ENCODE measurements at regions not wholly inside any gene's neighbourhood (a gene's known extent, or its start where the extent isn't known, plus 50 kb on each side); places are given as distances from the start of the nearest gene placed in this dataset.

- TF ChIP-seq, protein P1, sequence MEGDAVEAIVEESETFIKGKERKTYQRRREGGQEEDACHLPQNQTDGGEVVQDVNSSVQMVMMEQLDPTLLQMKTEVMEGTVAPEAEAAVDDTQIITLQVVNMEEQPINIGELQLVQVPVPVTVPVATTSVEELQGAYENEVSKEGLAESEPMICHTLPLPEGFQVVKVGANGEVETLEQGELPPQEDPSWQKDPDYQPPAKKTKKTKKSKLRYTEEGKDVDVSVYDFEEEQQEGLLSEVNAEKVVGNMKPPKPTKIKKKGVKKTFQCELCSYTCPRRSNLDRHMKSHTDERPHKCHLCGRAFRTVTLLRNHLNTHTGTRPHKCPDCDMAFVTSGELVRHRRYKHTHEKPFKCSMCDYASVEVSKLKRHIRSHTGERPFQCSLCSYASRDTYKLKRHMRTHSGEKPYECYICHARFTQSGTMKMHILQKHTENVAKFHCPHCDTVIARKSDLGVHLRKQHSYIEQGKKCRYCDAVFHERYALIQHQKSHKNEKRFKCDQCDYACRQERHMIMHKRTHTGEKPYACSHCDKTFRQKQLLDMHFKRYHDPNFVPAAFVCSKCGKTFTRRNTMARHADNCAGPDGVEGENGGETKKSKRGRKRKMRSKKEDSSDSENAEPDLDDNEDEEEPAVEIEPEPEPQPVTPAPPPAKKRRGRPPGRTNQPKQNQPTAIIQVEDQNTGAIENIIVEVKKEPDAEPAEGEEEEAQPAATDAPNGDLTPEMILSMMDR (conservative IDR thresholded peaks at IDR 0.05) = no peak
- Histone ChIP-seq H4K91ac (ENCODE audit: insufficient read length, low read depth, low read length) (no peak overlapping the region), H3K79me2 (ENCODE audit: insufficient read depth, low read length) (no peaks in the 10 kb centered on the region), H3K23me2 (ENCODE audit: insufficient read length, low read depth, low read length, poor library complexity, severe bottlenecking) (no peaks in the 10 kb centered on the region), H3K4me2 (ENCODE audit: insufficient read depth, insufficient read length, low read length) (no peak overlapping the region), H2BK15ac (ENCODE audit: low read depth, low read length) (no peak overlapping the region), H3K9ac (ENCODE audit: extremely low read depth, insufficient read length, low read length) (no peak overlapping the region), H3K14ac (ENCODE audit: insufficient read depth, low read length) (no peak overlapping the region), H4K20me1 (ENCODE audit: control insufficient read depth, insufficient read depth, insufficient read length) (no peaks in the 10 kb centered on the region), H3K9me3 (ENCODE audit: control insufficient read depth, low read depth, low read length) (no peaks in the 10 kb centered on the region), H2BK20ac (ENCODE audit: low read depth, low read length, poor library complexity, severe bottlenecking) (no peak overlapping the region), H2AFZ (ENCODE audit: low read length) (no peak overlapping the region), H3K56ac (ENCODE audit: insufficient read length, low read depth, low read length) (no peak overlapping the region), H4K5ac (ENCODE audit: insufficient read length, low read depth, low read length) (no peak overlapping the region), H3K4me1 (ENCODE audit: insufficient read depth, low read length) (no peaks in the 10 kb centered on the region), H3K4ac (ENCODE audit: low read depth, low read length) (no peak overlapping the region), H2AK5ac (ENCODE audit: insufficient read length, low read length) (no peak overlapping the region), H2BK5ac (ENCODE audit: insufficient read length, low read length) (no peak overlapping the region), H4K8ac (replicated peaks; ENCODE audit: insufficient read length, low read depth, low read length) (no peak overlapping the region), H3K27ac (ENCODE audit: insufficient read length, low read depth, low read length) (no peak overlapping the region), H3K79me1 (ENCODE audit: insufficient read depth, low read depth, low read length, poor library complexity, severe bottlenecking) (no peaks in the 10 kb centered on the region), H3K23ac (ENCODE audit: insufficient read length, low read depth, low read length) (no peak overlapping the region), H3K27me3 (ENCODE audit: insufficient read depth, low read length) (no peaks in the 10 kb centered on the region), H2BK12ac (ENCODE audit: insufficient read length, low read depth, low read length) (no peak overlapping the region), H2BK120ac (ENCODE audit: low read depth, low read length, poor library complexity, severe bottlenecking) (no peak overlapping the region), H3T11ph (ENCODE audit: low read length) (no peak overlapping the region), H3K18ac (ENCODE audit: insufficient read length, low read depth, low read length) (no peak overlapping the region)
- Mint-ChIP-seq H3K27ac (no peak overlapping the region), H3K27me3 (ENCODE audit: low read depth) (no peaks in the 10 kb centered on the region), H3K4me3 (no peak overlapping the region), H3K9me3 (no peaks in the 10 kb centered on the region), H3K4me1 (no peaks in the 10 kb centered on the region), H3K36me3 (ENCODE audit: insufficient read depth in 1 of 3, low read depth in 3 of 3) (no peaks in the 10 kb centered on the region)
- no peak for DNase-seq
- no CpG with 5 or more reads among the region's 1 CpG for WGBS (ENCODE audit: extremely low coverage, insufficient read length, low lambda C conversion rate)
These were observed 466.6 kb upstream of the MANEA start for GRCh38 chr6:95110767-95111166.

Data from H9 (cell line).